ENCODE measurements at regions not wholly inside any gene's neighbourhood (a gene's known extent, or its start where the extent isn't known, plus 50 kb on each side); places are given as distances from the start of the nearest gene placed in this dataset.
"Not testable (repeated sequence)": the region's sequence is repeated elsewhere in the genome, so short reads cannot be mapped to it uniquely, and the experiment has no call there.

DNA sequence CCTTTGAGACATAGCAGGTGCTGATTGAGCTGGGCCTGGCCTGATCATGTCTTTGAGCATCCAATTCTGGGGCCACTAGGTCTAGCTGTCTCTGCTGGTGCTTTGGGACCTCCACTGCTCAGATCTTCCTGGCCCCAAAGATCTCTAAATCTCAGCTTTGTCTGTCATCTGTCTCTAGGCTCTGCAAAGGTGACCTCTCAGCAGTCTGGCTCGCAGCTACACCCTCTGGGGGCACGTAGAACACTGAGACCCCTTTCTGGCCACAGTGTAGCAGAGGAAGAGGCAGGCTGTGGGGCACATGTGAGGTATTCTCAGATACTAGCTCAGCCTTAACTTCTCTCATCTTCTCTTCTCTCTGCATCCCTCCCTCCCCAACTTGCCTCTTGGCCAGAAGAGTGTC, 298.1 kb upstream of the PLGLB1 start:
- TF ChIP-seq POLR2A (IDR thresholded peaks at IDR 0.05; ENCODE audit: low read length); GATA1 (IDR thresholded peaks at IDR 0.05; ENCODE audit: low read depth, low read length): not testable (repeated sequence)
